Retinal pigment epithelial cell (primary cell): ENCODE measurements at regions not wholly inside any gene's neighbourhood (a gene's known extent, or its start where the extent isn't known, plus 50 kb on each side); places are given as distances from the start of the nearest gene placed in this dataset.
"Not testable (repeated sequence)": the region's sequence is repeated elsewhere in the genome, so short reads cannot be mapped to it uniquely, and the experiment has no call there.

ENCODE experiments used
- DNase-seq: peaks from one replicate; pipeline ENCODE4 v3.0.0-alpha.2; 2010; ENCODE audit warnings: low read depth
- H3K4me3 ChIP-seq: 2 replicates; pipeline ENCODE4 v1.5.1; 2011; ENCODE audit warnings: mild to moderate bottlenecking, low read length, control low read depth, moderate library complexity
- TF ChIP-seq, protein P1 (sequence below): conservative IDR thresholded peaks from 2 replicates; pipeline ENCODE4 v1.5.1; 2011; ENCODE audit warnings: low read depth, low read length, control low read depth, inconsistent platforms

DNA sequence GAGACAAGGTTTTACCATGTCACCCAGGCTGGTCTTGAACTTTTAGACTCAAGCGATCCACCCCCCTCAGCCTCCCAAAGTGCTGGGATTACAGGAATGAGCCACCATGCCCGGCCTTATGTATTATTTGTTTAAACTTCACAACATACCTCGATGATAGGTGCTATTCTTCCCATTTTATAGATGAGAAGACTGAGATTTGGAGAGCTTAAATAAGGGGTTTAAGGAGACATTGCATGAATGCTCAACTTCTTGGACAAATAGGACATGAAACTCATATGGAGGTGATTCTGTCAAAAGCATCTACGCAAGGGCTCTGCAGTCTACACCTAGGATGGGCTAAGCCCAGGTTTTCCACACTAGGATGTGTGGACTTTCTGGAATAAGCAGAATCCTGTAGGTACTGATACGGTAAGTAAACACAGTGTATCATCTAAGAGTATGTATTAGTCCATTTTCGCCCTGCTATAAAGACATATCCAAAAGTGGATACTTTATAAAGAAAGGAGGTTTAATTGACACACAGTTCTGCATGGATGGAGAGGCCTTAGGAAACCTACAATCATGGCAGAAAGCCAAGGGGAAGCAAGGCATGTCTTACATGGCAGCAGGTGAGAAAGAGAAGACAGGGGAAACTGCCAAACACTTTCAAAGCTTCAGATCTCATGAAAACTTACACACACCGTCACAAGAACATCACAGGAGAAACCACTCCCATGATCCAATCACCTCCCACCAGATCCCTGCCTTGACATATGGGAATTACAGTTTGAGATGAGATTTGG, 62.8 kb upstream of the CAPRIN1 start:
- TF ChIP-seq, protein P1, sequence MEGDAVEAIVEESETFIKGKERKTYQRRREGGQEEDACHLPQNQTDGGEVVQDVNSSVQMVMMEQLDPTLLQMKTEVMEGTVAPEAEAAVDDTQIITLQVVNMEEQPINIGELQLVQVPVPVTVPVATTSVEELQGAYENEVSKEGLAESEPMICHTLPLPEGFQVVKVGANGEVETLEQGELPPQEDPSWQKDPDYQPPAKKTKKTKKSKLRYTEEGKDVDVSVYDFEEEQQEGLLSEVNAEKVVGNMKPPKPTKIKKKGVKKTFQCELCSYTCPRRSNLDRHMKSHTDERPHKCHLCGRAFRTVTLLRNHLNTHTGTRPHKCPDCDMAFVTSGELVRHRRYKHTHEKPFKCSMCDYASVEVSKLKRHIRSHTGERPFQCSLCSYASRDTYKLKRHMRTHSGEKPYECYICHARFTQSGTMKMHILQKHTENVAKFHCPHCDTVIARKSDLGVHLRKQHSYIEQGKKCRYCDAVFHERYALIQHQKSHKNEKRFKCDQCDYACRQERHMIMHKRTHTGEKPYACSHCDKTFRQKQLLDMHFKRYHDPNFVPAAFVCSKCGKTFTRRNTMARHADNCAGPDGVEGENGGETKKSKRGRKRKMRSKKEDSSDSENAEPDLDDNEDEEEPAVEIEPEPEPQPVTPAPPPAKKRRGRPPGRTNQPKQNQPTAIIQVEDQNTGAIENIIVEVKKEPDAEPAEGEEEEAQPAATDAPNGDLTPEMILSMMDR, result no peak
- no peak for DNase-seq
- H3K4me3 ChIP-seq, result no peak overlapping the region

DNA sequence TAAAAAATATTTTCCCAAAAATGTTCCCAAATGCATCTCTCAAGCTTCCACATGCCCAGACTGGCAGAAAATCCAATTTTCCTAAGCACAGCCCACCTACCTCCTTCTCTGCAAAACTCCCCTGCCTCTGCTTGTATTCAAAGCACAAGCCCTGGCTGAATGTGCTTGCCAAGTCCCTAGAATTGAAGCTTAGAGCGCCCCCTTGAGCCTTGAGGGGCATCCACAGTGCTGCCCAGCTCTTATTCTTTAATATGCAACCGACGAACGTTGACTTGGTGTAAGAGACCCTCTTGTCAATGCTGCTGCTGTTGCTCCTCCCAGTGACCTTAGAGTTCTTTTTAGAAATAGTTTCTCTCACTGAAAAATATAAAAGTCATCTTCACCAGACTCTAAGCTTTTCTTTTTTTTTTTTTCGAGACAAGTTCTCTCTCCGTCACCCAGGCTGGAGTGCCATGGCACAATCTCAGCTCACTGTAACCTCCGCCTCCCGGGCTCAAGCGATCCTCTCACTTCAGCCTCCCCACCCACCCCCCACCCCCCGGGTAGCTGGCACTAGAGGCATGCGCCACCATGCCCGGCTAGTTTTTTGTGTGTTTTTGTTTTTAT, 63.5 kb upstream of the CAPRIN1 start:
- peak; percentile 39 for DNase-seq
- TF ChIP-seq, protein P1, result peak; percentile 91

DNA sequence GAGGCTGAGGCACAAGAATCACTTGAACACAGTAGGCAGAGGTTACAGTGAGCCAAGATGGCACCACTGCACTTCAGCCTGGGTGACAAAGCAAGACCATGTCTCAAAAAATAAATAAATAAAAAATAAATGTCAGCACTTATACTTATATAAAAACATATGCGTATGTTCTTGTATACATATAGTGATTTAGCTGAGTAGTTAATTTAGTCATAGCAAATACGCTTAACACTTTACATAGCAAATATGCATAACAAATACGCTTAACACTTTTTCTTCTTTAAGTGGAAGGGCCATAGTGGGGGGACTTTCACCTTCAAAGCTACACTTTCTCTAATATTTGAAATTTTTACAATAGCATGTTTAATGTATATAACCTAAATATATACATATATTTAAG, 64.0 kb upstream of the CAPRIN1 start:
- H3K4me3 ChIP-seq, result no peak overlapping the region
- no peak for DNase-seq
- TF ChIP-seq, protein P1, result no peak

More for the DNA sequence above, 63.5 kb upstream of the CAPRIN1 start:
- H3K4me3 ChIP-seq, result no peak overlapping the region

DNA sequence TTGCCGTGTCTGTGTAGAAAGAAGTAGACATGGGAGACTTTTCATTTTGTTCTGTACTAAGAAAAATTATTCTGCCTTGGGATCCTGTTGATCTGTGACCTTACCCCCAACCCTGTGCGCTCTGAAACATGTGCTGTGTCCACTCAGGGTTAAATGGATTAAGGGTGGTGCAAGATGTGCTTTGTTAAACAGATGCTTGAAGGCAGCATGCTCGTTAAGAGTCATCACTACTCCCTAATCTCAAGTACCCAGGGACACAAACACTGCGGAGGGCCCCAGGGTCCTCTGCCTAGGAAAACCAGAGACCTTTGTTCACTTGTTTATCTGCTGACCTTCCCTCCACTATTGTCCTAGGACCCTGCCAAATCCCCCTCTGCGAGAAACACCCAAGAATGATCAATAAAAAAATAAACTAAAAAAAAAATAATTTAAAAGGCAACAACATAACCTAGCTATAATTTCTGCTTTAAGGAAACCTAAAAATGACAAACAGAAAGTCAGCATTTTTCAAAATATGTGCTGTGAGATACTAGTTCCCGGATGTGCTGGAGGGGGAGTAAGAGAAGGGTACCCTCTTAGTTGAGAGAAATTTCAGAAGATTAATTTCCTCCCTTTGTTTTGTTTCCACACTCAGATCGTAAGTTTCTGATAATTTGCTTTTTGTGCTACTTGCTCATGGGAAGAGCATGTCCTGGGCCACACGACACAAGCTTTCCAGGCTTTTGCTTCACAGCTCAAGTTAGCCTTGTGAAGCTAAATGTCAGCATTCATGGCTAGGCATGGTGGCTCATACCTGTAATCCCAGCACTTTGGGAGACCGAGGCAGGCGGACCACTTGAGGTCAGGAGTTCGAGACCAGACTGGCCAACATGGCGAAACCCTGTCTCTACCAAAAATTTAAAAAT, 64.7 kb upstream of the CAPRIN1 start:
- not testable (repeated sequence) for H3K4me3 ChIP-seq, DNase-seq

DNA sequence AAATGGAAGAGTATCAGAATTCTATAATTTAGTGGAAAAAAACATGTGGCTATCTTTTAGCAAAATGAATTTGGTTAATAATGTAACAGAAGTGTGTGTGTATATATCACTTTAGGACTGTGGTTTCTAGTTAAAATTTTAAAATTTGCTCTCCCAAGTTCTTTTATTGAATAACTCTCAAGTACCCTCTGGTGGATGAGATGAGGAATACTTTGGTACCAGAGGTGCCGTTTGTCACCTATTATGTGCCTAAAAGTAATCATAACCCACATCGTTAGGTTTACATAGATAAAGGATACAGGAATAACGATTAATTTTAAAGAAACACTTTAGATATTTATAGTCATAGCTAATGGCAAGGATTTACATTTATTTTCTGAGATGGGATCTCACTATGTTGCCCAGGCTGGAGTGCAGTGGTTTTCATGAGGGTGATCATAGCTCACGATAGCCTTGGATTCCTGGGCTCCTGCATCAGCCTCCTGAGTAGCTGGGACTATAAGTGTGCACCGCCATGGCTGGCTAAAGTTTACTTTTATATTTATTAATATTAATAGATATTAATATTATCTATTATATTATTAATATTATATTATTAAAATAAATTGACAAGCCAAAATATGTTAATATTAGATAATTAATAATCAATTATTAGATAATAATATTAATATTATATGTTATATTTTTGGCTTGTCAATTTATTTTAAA, 66.7 kb upstream of the CAPRIN1 start:
- DNase-seq, result no peak
- TF ChIP-seq, protein P1, result no peak
- no peak overlapping the region for H3K4me3 ChIP-seq

- H3K4me3 ChIP-seq, result no peak overlapping the region
- DNase-seq, result no peak
- TF ChIP-seq, protein P1, result no peak
Measured at GRCh38 chr11:33982661-33983060, 68.9 kb upstream of the CAPRIN1 start.

- TF ChIP-seq, protein P1, result no peak
- H3K4me3 ChIP-seq, result no peak overlapping the region
- DNase-seq, result no peak
Measured at GRCh38 chr11:33980897-33981296, 70.6 kb upstream of the CAPRIN1 start.
